ENCODE measurements at regions not wholly inside any gene's neighbourhood (a gene's known extent, or its start where the extent isn't known, plus 50 kb on each side); places are given as distances from the start of the nearest gene placed in this dataset.

DNA sequence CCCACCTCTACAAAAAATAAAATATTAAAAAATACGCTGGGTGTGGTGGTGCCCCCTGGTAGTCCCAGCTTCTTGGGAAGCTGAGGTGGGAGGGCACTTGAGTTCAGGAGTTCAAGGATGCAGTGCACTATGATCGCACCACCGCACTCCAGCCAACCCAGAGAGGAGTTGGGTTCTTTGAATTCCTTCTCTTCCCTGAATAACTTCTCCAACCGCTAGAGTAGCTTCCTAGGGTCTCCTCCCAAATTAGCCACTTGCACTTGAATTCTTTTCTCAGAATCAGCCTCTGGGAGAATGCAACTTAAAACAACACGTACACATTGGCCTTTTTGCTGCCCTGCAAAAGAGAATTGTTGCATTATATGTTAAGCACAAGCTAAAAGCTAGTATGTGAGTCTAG, 272.5 kb downstream of the ABHD5 start:
- Histone ChIP-seq H3K27ac (ENCODE audit: insufficient read depth, low read length) (no peak overlapping the region), H3K4me1 (ENCODE audit: control insufficient read depth, extremely low read depth, insufficient read depth, low read length) (no peaks in the 10 kb centered on the region), H2AFZ (ENCODE audit: low read length) (no peak overlapping the region), H3K79me2 (ENCODE audit: control insufficient read depth, insufficient read depth, low read length) (no peaks in the 10 kb centered on the region), H3K27me3 (ENCODE audit: control insufficient read depth, insufficient read depth, low read length) (peaks cover 8% of the 10 kb centered on the region), H4K20me1 (ENCODE audit: control insufficient read depth, extremely low read depth, insufficient read depth, low read length) (no peaks in the 10 kb centered on the region), H3K4me2 (ENCODE audit: extremely low read depth, insufficient read depth, low read length) (no peak overlapping the region), H3K9me3 (ENCODE audit: control insufficient read depth, insufficient read depth, low read depth, low read length) (no peaks in the 10 kb centered on the region), H3K4me3 (replicated peaks in 1 of 4; ENCODE audit: control extremely low read depth in 1 of 4, insufficient read depth in 1 of 4, low read depth in 3 of 4, low read length in 4 of 4) (no peak overlapping the region), H3K9ac (ENCODE audit: insufficient read depth, low read length) (no peak overlapping the region), H3K36me3 (ENCODE audit: control insufficient read depth, insufficient read depth, low read length) (no peaks in the 10 kb centered on the region)
- DNase-seq (ENCODE audit: low read depth in 2 of 2), result no peak
- TF ChIP-seq, protein P1, sequence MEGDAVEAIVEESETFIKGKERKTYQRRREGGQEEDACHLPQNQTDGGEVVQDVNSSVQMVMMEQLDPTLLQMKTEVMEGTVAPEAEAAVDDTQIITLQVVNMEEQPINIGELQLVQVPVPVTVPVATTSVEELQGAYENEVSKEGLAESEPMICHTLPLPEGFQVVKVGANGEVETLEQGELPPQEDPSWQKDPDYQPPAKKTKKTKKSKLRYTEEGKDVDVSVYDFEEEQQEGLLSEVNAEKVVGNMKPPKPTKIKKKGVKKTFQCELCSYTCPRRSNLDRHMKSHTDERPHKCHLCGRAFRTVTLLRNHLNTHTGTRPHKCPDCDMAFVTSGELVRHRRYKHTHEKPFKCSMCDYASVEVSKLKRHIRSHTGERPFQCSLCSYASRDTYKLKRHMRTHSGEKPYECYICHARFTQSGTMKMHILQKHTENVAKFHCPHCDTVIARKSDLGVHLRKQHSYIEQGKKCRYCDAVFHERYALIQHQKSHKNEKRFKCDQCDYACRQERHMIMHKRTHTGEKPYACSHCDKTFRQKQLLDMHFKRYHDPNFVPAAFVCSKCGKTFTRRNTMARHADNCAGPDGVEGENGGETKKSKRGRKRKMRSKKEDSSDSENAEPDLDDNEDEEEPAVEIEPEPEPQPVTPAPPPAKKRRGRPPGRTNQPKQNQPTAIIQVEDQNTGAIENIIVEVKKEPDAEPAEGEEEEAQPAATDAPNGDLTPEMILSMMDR (conservative IDR thresholded peaks at IDR 0.05 in 1 of 2, IDR thresholded peaks at IDR 0.05 in 1 of 2; ENCODE audit: low read depth in 1 of 2, low read length in 2 of 2), result no peak
- TF ChIP-seq EZH2 (IDR thresholded peaks at IDR 0.05; ENCODE audit: low read length, missing control alignments), result no peak

DNA sequence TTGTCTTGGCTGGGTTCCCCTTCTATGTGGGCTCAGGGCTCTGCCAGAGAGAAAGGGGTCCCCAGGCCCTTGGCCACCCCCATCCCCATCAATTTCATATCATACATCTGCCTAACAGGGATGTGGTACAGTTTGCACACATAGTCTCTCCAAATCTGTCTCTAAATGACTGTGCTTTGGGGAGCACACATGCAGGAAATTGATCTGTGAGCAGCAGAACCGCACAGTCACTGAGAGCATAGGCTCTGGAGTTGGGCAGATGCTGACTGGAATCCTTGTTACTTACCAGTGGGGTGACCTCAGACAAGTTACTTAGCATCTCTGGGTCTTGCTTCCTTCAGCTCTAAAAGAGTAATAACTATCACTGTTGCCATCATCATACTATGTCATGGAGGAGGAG, 273.9 kb downstream of the ABHD5 start:
- Histone ChIP-seq H3K27ac (ENCODE audit: insufficient read depth, low read length) (no peak overlapping the region), H3K36me3 (ENCODE audit: control insufficient read depth, insufficient read depth, low read length) (no peaks in the 10 kb centered on the region), H3K9ac (ENCODE audit: insufficient read depth, low read length) (no peak overlapping the region), H4K20me1 (ENCODE audit: control insufficient read depth, extremely low read depth, insufficient read depth, low read length) (no peaks in the 10 kb centered on the region), H3K79me2 (ENCODE audit: control insufficient read depth, insufficient read depth, low read length) (no peaks in the 10 kb centered on the region), H3K4me3 (replicated peaks in 1 of 4; ENCODE audit: control extremely low read depth in 1 of 4, insufficient read depth in 1 of 4, low read depth in 3 of 4, low read length in 4 of 4) (no peak overlapping the region), H2AFZ (ENCODE audit: low read length) (no peak overlapping the region), H3K9me3 (ENCODE audit: control insufficient read depth, insufficient read depth, low read depth, low read length) (no peaks in the 10 kb centered on the region), H3K4me2 (ENCODE audit: extremely low read depth, insufficient read depth, low read length) (no peak overlapping the region), H3K27me3 (ENCODE audit: control insufficient read depth, insufficient read depth, low read length) (peaks cover 5% of the 10 kb centered on the region), H3K4me1 (ENCODE audit: control insufficient read depth, extremely low read depth, insufficient read depth, low read length) (no peaks in the 10 kb centered on the region)
- TF ChIP-seq, protein P1 (conservative IDR thresholded peaks at IDR 0.05 in 1 of 2, IDR thresholded peaks at IDR 0.05 in 1 of 2; ENCODE audit: low read depth in 1 of 2, low read length in 2 of 2), result no peak
- no peak for TF ChIP-seq EZH2 (IDR thresholded peaks at IDR 0.05; ENCODE audit: low read length, missing control alignments)
- DNase-seq (ENCODE audit: low read depth in 2 of 2), result no peak

DNA sequence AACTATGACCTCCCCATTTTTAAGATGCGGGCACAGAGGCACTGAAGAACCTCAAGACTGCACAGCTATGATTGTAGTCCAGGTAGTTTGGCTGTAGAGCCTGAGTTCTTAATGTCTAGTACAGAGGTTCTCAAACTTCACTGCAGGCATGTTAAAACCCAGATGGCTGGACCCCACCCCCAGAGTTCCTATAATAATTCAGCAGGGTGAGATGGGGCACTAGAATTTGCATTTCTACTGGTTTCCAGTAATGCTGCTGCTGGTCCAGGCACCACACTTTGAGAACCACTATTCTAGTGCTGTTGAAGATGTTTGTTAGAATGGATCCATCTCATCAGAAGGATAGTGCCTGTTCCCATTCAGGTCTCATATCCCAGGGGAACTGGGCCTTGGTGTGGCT, 274.9 kb downstream of the ABHD5 start:
- no peaks in the 10 kb centered on the region for H3K9me3 ChIP-seq (ENCODE audit: control insufficient read depth, insufficient read depth, low read depth, low read length)
- TF ChIP-seq EZH2 (IDR thresholded peaks at IDR 0.05; ENCODE audit: low read length, missing control alignments), result no peak
- TF ChIP-seq, protein P1 (conservative IDR thresholded peaks at IDR 0.05 in 1 of 2, IDR thresholded peaks at IDR 0.05 in 1 of 2; ENCODE audit: low read depth in 1 of 2, low read length in 2 of 2), result no peak
- no peak overlapping the region for H3K9ac ChIP-seq (ENCODE audit: insufficient read depth, low read length)
- no peaks in the 10 kb centered on the region for H4K20me1 ChIP-seq (ENCODE audit: control insufficient read depth, extremely low read depth, insufficient read depth, low read length)
- no peak overlapping the region for H3K4me2 ChIP-seq (ENCODE audit: extremely low read depth, insufficient read depth, low read length)
- no peaks in the 10 kb centered on the region for H3K4me1 ChIP-seq (ENCODE audit: control insufficient read depth, extremely low read depth, insufficient read depth, low read length)
- H3K27ac ChIP-seq (ENCODE audit: insufficient read depth, low read length), result no peak overlapping the region
- DNase-seq (ENCODE audit: low read depth in 2 of 2), result no peak
- peaks cover 5% of the 10 kb centered on the region for H3K27me3 ChIP-seq (ENCODE audit: control insufficient read depth, insufficient read depth, low read length)
- no peaks in the 10 kb centered on the region for H3K79me2 ChIP-seq (ENCODE audit: control insufficient read depth, insufficient read depth, low read length)
- no peak overlapping the region for H3K4me3 ChIP-seq (replicated peaks in 1 of 4; ENCODE audit: control extremely low read depth in 1 of 4, insufficient read depth in 1 of 4, low read depth in 3 of 4, low read length in 4 of 4)
- H3K36me3 ChIP-seq (ENCODE audit: control insufficient read depth, insufficient read depth, low read length), result no peaks in the 10 kb centered on the region
- no peak overlapping the region for H2AFZ ChIP-seq (ENCODE audit: low read length)

Data from fibroblast of lung (primary cell).